Heart left ventricle (tissue), 13 donors: ENCODE measurements at regions not wholly inside any gene's neighbourhood (a gene's known extent, or its start where the extent isn't known, plus 50 kb on each side); places are given as distances from the start of the nearest gene placed in this dataset.

ENCODE experiments used
- POLR2A ChIP-seq, 2 donors: fragments of 450-650 bp; IDR thresholded peaks; one replicate each; pipeline ENCODE4 v1.6.1; 2017; ENCODE audit warnings: antibody characterized with exemption in 2 of 2, mild to moderate bottlenecking in 2 of 2, moderate library complexity in 2 of 2
- TF ChIP-seq, protein P1 (sequence below), 12 donors: fragments of 200-600 bp; sonication (generic) in 4 of 12; IDR thresholded peaks; one replicate each; pipeline versions ENCODE4 v1.5.0 to v1.8.0; 2018 to 2022; ENCODE audit warnings: antibody characterized with exemption in 12 of 12, mild to moderate bottlenecking in 5 of 12
- donor health status: ischemic (EF 13 %, LVEDD 7.1; RV severe dilation, severe dysfunction).
- donor health status: DM: no; HTN: yes; CAD: no.
- donor health status: DM: no; HTN: no; CAD: no.
- donor health status: ischemic (EF 25% LVEDD 6.9; RV normal size, moderate dysfunction).
- donor health status: ischemic (EF 25% LVEDD 5.7; RV mildly dilated, moderate dysfunction).
- donor health status: ischemic (EF 35%, LVEDD 5.7; RV mildly dilated, moderate dysfunction).
- donor health status: nonischemic (EF 11% LVEDD 7.7; RV severe dilation, severe dysfunction).
- donor health status: DM: yes; HTN: yes; CAD: no.
- donor health status: PGD.
- donor health status: ischemic (EF 29% LVEDD 5.4; RV normal size, mild dysfunction).
- donor health status: nonischemic (EF 23%, LVEDD 6.1; RV moderate dilation, normal function).

DNA sequence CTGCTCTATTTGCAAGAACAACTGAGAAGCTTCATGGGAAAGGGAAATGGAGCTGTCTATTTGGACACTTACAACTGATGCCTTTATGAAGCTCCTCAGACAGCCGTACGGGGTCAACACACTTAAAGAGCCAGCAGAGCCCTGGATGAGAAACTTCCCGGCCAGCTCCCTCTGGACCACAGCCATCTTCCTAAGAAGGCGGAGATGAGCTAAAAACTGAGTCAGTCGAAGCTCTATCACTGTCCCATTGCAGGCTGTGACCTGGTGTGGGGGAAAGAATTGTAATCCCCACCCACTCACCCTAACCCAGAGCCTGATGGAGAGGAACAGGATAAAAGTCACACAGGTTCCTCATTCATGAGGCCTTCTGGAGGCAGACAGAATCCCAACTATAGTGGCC lies 360.4 kb upstream of the JARID2 start:
- TF ChIP-seq, protein P1, sequence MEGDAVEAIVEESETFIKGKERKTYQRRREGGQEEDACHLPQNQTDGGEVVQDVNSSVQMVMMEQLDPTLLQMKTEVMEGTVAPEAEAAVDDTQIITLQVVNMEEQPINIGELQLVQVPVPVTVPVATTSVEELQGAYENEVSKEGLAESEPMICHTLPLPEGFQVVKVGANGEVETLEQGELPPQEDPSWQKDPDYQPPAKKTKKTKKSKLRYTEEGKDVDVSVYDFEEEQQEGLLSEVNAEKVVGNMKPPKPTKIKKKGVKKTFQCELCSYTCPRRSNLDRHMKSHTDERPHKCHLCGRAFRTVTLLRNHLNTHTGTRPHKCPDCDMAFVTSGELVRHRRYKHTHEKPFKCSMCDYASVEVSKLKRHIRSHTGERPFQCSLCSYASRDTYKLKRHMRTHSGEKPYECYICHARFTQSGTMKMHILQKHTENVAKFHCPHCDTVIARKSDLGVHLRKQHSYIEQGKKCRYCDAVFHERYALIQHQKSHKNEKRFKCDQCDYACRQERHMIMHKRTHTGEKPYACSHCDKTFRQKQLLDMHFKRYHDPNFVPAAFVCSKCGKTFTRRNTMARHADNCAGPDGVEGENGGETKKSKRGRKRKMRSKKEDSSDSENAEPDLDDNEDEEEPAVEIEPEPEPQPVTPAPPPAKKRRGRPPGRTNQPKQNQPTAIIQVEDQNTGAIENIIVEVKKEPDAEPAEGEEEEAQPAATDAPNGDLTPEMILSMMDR (IDR thresholded peaks at IDR 0.05), result no peak
- no peak for TF ChIP-seq POLR2A (IDR thresholded peaks at IDR 0.05)
